HepG2 (cell line): ENCODE measurements at regions not wholly inside any gene's neighbourhood (a gene's known extent, or its start where the extent isn't known, plus 50 kb on each side); places are given as distances from the start of the nearest gene placed in this dataset.

Source experiments
- ATAC-seq: fragments of 200-7000 bp; cut with Tn5 transposase; 3 replicates; pipeline ENCODE4 v1.9.1; 2020; ENCODE audit warnings: mild to moderate bottlenecking, moderate library complexity
- BruUV-seq: library from RNA; stranded (reverse); fragments of 400-500 nt; replicated peaks from 2 replicates; lab custom pipeline; 2021; lab: Mats Ljungman, UMichigan
- CTCF ChIA-PET: fragments of 300-600 bp; formaldehyde crosslinking; extraction: SDS; loops from one replicate; lab custom pipeline; 2021; ENCODE audit warnings: low total read pairs, inconsistent platforms, low intra/inter-chr PET ratio; lab: Yijun Ruan, JAX
- POLR2A ChIA-PET: fragments of 350-600 bp; sonication (Branson Sonifier 250); formaldehyde crosslinking; loops from one replicate; lab custom pipeline; 2020; ENCODE audit warnings: antibody characterized with exemption, inconsistent platforms; lab: Yijun Ruan, JAX
- DNase-seq: peaks from one replicate; pipeline ENCODE4 v3.0.0-alpha.2; 2015; ENCODE audit warnings: low spot score
- FAIRE-seq: peaks from 3 replicates; lab custom pipeline; 2011; peaks lifted over from hg19 to GRCh38; lab: Jason Lieb, UNC
- H2AFZ ChIP-seq: one replicate; pipeline ENCODE4 v1.6.1; 2011; ENCODE audit warnings: low read length, inconsistent platforms
- H3K27ac ChIP-seq: fragments of 300-600 bp; 3 replicates; pipeline ENCODE4 v1.8.0; 2011; ENCODE audit warnings: mixed run types, mild to moderate bottlenecking, mixed read lengths, low read length, inconsistent platforms; ENCODE audit not compliant: insufficient read depth; ENCODE audit errors: extremely low read length
- H3K27me3 ChIP-seq, 2 experiments: fragments of 200-600 bp in 1 of 2; 2 replicates in 1 of 2; 3 replicates in 1 of 2; pipeline versions ENCODE4 v1.6.0 to v1.8.0; 2011; ENCODE audit warnings: low read length in 2 of 2, mild to moderate bottlenecking in 2 of 2, moderate library complexity in 2 of 2, inconsistent platforms in 1 of 2; ENCODE audit not compliant: insufficient read depth in 2 of 2, control insufficient read depth in 1 of 2
- H3K36me3 ChIP-seq, 2 experiments: fragments of 200-600 bp in 1 of 2; replicated peaks in 1 of 2; 2 replicates in 1 of 2; 3 replicates in 1 of 2; pipeline versions ENCODE4 v1.5.1 to v1.8.0; 2011; ENCODE audit warnings: low read length in 2 of 2, inconsistent platforms in 1 of 2; ENCODE audit not compliant: insufficient read depth in 2 of 2, control insufficient read depth in 1 of 2
- H3K4me1 ChIP-seq: 2 replicates; pipeline ENCODE4 v1.5.1; 2012; ENCODE audit warnings: low read length, inconsistent platforms; ENCODE audit not compliant: insufficient read depth
- H3K4me2 ChIP-seq: 2 replicates; pipeline ENCODE4 v1.6.0; 2011; ENCODE audit warnings: low read depth, low read length, inconsistent platforms
- H3K4me3 ChIP-seq, 3 experiments: fragments of 200-600 bp in 1 of 3; sonication (generic), shearing (Covaris generic) in 1 of 3; replicated peaks in 1 of 3; 2 replicates each; pipeline ENCODE4 v1.5.1; 2011 to 2016; ENCODE audit warnings: low read length in 3 of 3, inconsistent platforms in 2 of 3, low read depth in 2 of 3, mild to moderate bottlenecking in 2 of 3, control low read depth in 1 of 3, mixed read lengths in 1 of 3; ENCODE audit not compliant: insufficient read depth in 1 of 3
- H3K79me2 ChIP-seq: one replicate; pipeline ENCODE4 v1.6.1; 2011; ENCODE audit warnings: low read length, inconsistent platforms; ENCODE audit not compliant: insufficient read depth
- H3K9ac ChIP-seq: 2 replicates; pipeline ENCODE4 v1.6.0; 2011; ENCODE audit warnings: mild to moderate bottlenecking, low read depth, low read length, inconsistent platforms; ENCODE audit not compliant: insufficient read depth
- H3K9me3 ChIP-seq: 2 replicates; pipeline ENCODE4 v1.5.1; 2012; ENCODE audit warnings: mild to moderate bottlenecking, low read length
- H4K20me1 ChIP-seq: 2 replicates; pipeline ENCODE4 v1.6.0; 2011; ENCODE audit warnings: inconsistent platforms, mild to moderate bottlenecking, low read length, moderate library complexity; ENCODE audit not compliant: insufficient read depth
- ARID5B ChIP-seq: IDR thresholded peaks from 2 replicates; pipeline ENCODE4 v1.4.0; 2020; ENCODE audit warnings: mild to moderate bottlenecking, missing genetic modification reagents
- ETS1 ChIP-seq: sonication (generic); formaldehyde crosslinking; IDR thresholded peaks from 2 replicates; pipeline ENCODE4 v1.4.0; 2020; ENCODE audit warnings: missing genetic modification reagents
- ZNF264 ChIP-seq: sonication (generic); formaldehyde crosslinking; IDR thresholded peaks from 2 replicates; pipeline ENCODE4 v1.4.0; 2020; ENCODE audit warnings: missing genetic modification reagents
- WGBS: methylation state at CpG from one replicate; pipeline ENCODE4 v1.1.6; 2017; ENCODE audit warnings: low lambda C conversion rate; 5-methylcytosine and 5-hydroxymethylcytosine counted together
- in situ Hi-C: cut with HindIII; loops from 2 replicates; pipeline ENCODE4 v1.10.0; 2017; ENCODE audit warnings: low pct_unique_long_range_greater_than_20kb; ENCODE audit not compliant: extremely low pct_ligation_motif_present
- intact Hi-C: fragments of 100-400 bp; cut with micrococcal nuclease; formaldehyde crosslinking; loops from one replicate; pipeline ENCODE4 v1.10.0; 2022; ENCODE audit not compliant: unreplicated experiment

- Histone ChIP-seq H3K79me2 (no peaks in the 10 kb centered on the region), H2AFZ (no peak overlapping the region), H3K9ac (no peak overlapping the region), H3K36me3 (no peaks in the 10 kb centered on the region), H3K27me3 (no peaks in the 10 kb centered on the region; a peak in 1 of 5 replicates), H3K4me3 (no peak overlapping the region), H3K4me2 (no peak overlapping the region), H3K9me3 (no peaks in the 10 kb centered on the region), H3K27ac (no peak overlapping the region), H3K4me1 (no peaks in the 10 kb centered on the region), H4K20me1 (no peaks in the 10 kb centered on the region)
- POLR2A ChIA-PET: no interaction called here
- DNase-seq (no peak), ATAC-seq (no peak), FAIRE-seq (no peak)
- 0% methylated on average over 2 of the region's 2 CpGs for WGBS
- BruUV-seq: no TSS peak
- TF ChIP-seq ETS1 (CRISPR knock-in tag) (no peak), ARID5B (CRISPR knock-in tag) (no peak), ZNF264 (CRISPR knock-in tag) (no peak)
- in situ Hi-C loops: no loop called here
- CTCF ChIA-PET: no interaction called here
- intact Hi-C loops: loop anchor here (2.0 kb wide), 1 partner anchor 14 kb away; no protein-coding TSS in a partner anchor
Measured at GRCh38 chr3:150133293-150133692, 162.6 kb upstream of the PFN2 start.
